SK-N-SH treated with all-trans-retinoic acid at 6 μM for 48 hours (cell line): ENCODE measurements at regions not wholly inside any gene's neighbourhood (a gene's known extent, or its start where the extent isn't known, plus 50 kb on each side); places are given as distances from the start of the nearest gene placed in this dataset.

ENCODE experiments used
- ARNTL ChIP-seq: fragments of 450-650 bp; formaldehyde crosslinking; IDR thresholded peaks from 2 replicates; pipeline ENCODE4 v1.5.0; 2020; ENCODE audit warnings: low read depth, mild to moderate bottlenecking, moderate library complexity, borderline replicate concordance
- BACH2 ChIP-seq: fragments of 250-450 bp; sonication (Bioruptor Pico); IDR thresholded peaks from 2 replicates; pipeline ENCODE4 v1.9.0; 2021; ENCODE audit warnings: mild to moderate bottlenecking, borderline replicate concordance
- ESRRG ChIP-seq: fragments of 250-450 bp; sonication (Bioruptor Pico); IDR thresholded peaks from 2 replicates; pipeline ENCODE4 v1.6.1; 2021; ENCODE audit warnings: mild to moderate bottlenecking
- PATZ1 ChIP-seq: fragments of 250-450 bp; sonication (Bioruptor Pico); IDR thresholded peaks from 2 replicates; pipeline ENCODE4 v1.8.0; 2020; ENCODE audit warnings: mild to moderate bottlenecking, moderate library complexity, borderline replicate concordance
- RARB ChIP-seq: fragments of 250-450 bp; sonication (Bioruptor Pico); IDR thresholded peaks from 2 replicates; pipeline ENCODE4 v1.8.0; 2021; ENCODE audit warnings: mild to moderate bottlenecking, moderate library complexity
- TOX ChIP-seq: fragments of 250-450 bp; sonication (Bioruptor Pico); IDR thresholded peaks from 2 replicates; pipeline ENCODE4 v1.8.0; 2021; ENCODE audit warnings: mild to moderate bottlenecking, moderate library complexity, borderline replicate concordance
- TSHZ2 ChIP-seq: fragments of 250-450 bp; sonication (Bioruptor Pico); IDR thresholded peaks from 2 replicates; pipeline ENCODE4 v1.5.0; 2020; ENCODE audit warnings: mild to moderate bottlenecking, moderate library complexity
- ZFP30 ChIP-seq: fragments of 450-650 bp; formaldehyde crosslinking; IDR thresholded peaks from 2 replicates; pipeline ENCODE4 v1.5.0; 2022; ENCODE audit warnings: mild to moderate bottlenecking, moderate library complexity
- ZNF70 ChIP-seq: fragments of 450-650 bp; formaldehyde crosslinking; IDR thresholded peaks from 2 replicates; pipeline ENCODE4 v1.5.0; 2020; ENCODE audit warnings: mild to moderate bottlenecking, moderate library complexity
- TF ChIP-seq, protein P1 (sequence below): fragments of 250-450 bp; sonication (Bioruptor Pico); IDR thresholded peaks from 2 replicates; pipeline ENCODE4 v1.5.1; 2021; ENCODE audit warnings: mild to moderate bottlenecking, moderate library complexity
- TF ChIP-seq, protein P2 (sequence below): fragments of 250-450 bp; sonication (Bioruptor Pico); IDR thresholded peaks from 2 replicates; pipeline ENCODE4 v1.8.0; 2021; ENCODE audit warnings: low read depth, mild to moderate bottlenecking, moderate library complexity, borderline replicate concordance

DNA sequence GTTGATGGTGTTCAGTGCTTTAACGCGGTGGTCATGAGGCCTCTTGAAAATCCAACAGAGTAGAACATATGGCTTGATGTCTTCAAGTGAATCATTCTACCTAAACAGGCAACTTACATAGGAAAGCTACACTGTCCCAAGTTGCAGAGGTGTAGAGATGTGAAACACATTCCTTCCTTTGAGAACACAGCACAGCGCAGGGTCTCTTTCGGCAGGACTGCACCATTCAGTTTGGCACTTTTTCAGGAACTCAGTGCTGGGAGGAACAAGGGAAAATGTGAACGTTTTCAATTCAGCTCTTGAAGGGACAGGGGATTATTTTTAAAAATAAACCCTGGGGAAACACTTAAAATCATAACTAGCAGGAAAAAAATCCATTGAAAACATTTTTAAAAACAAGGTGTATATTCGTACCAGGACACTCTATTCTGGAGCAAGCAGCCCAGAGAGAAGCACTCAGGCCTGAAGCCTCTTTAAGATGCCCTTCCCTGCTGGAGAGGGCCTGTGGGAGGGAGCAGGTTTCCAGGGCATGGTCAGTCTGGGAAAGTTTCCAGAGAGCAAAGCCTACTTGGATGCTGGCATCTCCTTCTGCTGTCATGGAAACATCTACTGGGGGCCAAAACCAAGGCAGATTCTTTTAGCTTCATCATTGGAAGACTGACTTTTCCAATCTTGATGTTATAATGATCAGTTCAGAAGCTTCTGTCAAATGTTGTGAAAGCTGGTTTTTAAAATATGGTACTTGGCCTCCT lies 60.4 kb upstream of the NPVF start:
- TF ChIP-seq PATZ1 (CRISPR knock-in tag) (no peak), RARB (CRISPR knock-in tag) (no peak), TSHZ2 (CRISPR knock-in tag) (no peak), ARNTL (CRISPR knock-in tag) (no peak), BACH2 (no peak), ZFP30 (CRISPR knock-in tag) (no peak), ESRRG (CRISPR knock-in tag) (no peak), TOX (no peak), ZNF70 (CRISPR knock-in tag) (no peak)
- TF ChIP-seq, protein P1, sequence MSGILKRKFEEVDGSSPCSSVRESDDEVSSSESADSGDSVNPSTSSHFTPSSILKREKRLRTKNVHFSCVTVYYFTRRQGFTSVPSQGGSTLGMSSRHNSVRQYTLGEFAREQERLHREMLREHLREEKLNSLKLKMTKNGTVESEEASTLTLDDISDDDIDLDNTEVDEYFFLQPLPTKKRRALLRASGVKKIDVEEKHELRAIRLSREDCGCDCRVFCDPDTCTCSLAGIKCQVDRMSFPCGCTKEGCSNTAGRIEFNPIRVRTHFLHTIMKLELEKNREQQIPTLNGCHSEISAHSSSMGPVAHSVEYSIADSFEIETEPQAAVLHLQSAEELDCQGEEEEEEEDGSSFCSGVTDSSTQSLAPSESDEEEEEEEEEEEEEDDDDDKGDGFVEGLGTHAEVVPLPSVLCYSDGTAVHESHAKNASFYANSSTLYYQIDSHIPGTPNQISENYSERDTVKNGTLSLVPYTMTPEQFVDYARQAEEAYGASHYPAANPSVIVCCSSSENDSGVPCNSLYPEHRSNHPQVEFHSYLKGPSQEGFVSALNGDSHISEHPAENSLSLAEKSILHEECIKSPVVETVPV (CRISPR knock-in tag), result no peak
- TF ChIP-seq, protein P2, sequence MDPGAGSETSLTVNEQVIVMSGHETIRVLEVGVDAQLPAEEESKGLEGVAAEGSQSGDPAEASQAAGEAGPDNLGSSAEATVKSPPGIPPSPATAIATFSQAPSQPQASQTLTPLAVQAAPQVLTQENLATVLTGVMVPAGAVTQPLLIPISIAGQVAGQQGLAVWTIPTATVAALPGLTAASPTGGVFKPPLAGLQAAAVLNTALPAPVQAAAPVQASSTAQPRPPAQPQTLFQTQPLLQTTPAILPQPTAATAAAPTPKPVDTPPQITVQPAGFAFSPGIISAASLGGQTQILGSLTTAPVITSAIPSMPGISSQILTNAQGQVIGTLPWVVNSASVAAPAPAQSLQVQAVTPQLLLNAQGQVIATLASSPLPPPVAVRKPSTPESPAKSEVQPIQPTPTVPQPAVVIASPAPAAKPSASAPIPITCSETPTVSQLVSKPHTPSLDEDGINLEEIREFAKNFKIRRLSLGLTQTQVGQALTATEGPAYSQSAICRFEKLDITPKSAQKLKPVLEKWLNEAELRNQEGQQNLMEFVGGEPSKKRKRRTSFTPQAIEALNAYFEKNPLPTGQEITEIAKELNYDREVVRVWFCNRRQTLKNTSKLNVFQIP (CRISPR knock-in tag), result no peak
